ENCODE measurements at regions not wholly inside any gene's neighbourhood (a gene's known extent, or its start where the extent isn't known, plus 50 kb on each side); places are given as distances from the start of the nearest gene placed in this dataset.

DNA sequence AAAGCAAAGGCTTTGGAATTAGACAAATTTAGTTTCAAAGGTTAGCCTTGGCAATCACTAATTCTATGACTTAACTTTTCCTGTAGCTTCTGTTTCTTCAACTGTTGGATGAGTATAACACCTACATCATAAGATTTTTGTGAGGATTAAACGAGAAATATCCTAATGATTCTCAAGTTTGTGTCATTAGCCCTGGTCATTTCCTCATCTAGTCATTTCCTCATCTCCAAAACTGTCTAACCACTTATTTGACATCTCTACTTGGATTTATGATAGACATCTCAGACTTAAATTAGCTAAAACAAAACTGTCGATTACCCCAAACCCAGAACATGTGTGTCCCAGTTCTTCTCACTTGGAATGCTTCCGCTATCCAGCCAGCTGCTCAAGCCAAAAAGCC, 80.2 kb upstream of the CHODL start:
- TF ChIP-seq TARDBP (IDR thresholded peaks at IDR 0.05) = no peak
- no peak for TF ChIP-seq FOXK2 (IDR thresholded peaks at IDR 0.05)
- TF ChIP-seq HDGF (IDR thresholded peaks at IDR 0.05; ENCODE audit: borderline replicate concordance) = no peak
- no peak for TF ChIP-seq BHLHE40 (IDR thresholded peaks at IDR 0.05; ENCODE audit: borderline replicate concordance)
- no peak for TF ChIP-seq ARNT (IDR thresholded peaks at IDR 0.05)
- TF ChIP-seq FOXM1 (IDR thresholded peaks at IDR 0.05; ENCODE audit: borderline replicate concordance) = no peak
- no peak for TF ChIP-seq ELF4 (IDR thresholded peaks at IDR 0.05)
- no peak for TF ChIP-seq CTBP1 (IDR thresholded peaks at IDR 0.05; ENCODE audit: borderline replicate concordance)
- TF ChIP-seq SP1 (IDR thresholded peaks at IDR 0.05) = no peak
- TF ChIP-seq, protein P1, sequence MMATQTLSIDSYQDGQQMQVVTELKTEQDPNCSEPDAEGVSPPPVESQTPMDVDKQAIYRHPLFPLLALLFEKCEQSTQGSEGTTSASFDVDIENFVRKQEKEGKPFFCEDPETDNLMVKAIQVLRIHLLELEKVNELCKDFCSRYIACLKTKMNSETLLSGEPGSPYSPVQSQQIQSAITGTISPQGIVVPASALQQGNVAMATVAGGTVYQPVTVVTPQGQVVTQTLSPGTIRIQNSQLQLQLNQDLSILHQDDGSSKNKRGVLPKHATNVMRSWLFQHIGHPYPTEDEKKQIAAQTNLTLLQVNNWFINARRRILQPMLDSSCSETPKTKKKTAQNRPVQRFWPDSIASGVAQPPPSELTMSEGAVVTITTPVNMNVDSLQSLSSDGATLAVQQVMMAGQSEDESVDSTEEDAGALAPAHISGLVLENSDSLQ (IDR thresholded peaks at IDR 0.05) = no peak
